BJ (cell line): ENCODE measurements at regions not wholly inside any gene's neighbourhood (a gene's known extent, or its start where the extent isn't known, plus 50 kb on each side); places are given as distances from the start of the nearest gene placed in this dataset.

Source experiments
- CTCF ChIA-PET: fragments of 350-600 bp; formaldehyde crosslinking; extraction: SDS; loops from one replicate; lab custom pipeline; 2021; ENCODE audit warnings: antibody characterized with exemption, inconsistent platforms; lab: Yijun Ruan, JAX
- POLR2A ChIA-PET: fragments of 300-600 bp; sonication (Branson Sonifier 250); formaldehyde crosslinking; extraction: SDS; loops from one replicate; lab custom pipeline; 2021; ENCODE audit warnings: antibody characterized with exemption; lab: Charles Lee
- DNase-seq: peaks from one replicate; pipeline ENCODE4 v3.0.0-alpha.2; 2011; ENCODE audit warnings: low read depth
- H3K27me3 ChIP-seq: 2 replicates; pipeline ENCODE4 v1.6.0; 2011; ENCODE audit warnings: low read length; ENCODE audit not compliant: control insufficient read depth, insufficient read depth
- H3K36me3 ChIP-seq: 2 replicates; pipeline ENCODE4 v1.5.1; 2011; ENCODE audit warnings: low read length; ENCODE audit not compliant: control insufficient read depth, insufficient read depth
- H3K4me3 ChIP-seq: 2 replicates; pipeline ENCODE4 v1.5.1; 2011; ENCODE audit warnings: low read depth, mild to moderate bottlenecking, control low read depth, low read length
- TF ChIP-seq, protein P1 (sequence below): IDR thresholded peaks from 2 replicates; pipeline ENCODE4 v1.5.1; 2011; ENCODE audit warnings: low read depth, mild to moderate bottlenecking, control low read depth, inconsistent platforms, low read length, moderate library complexity; ENCODE audit not compliant: insufficient read depth

DNA sequence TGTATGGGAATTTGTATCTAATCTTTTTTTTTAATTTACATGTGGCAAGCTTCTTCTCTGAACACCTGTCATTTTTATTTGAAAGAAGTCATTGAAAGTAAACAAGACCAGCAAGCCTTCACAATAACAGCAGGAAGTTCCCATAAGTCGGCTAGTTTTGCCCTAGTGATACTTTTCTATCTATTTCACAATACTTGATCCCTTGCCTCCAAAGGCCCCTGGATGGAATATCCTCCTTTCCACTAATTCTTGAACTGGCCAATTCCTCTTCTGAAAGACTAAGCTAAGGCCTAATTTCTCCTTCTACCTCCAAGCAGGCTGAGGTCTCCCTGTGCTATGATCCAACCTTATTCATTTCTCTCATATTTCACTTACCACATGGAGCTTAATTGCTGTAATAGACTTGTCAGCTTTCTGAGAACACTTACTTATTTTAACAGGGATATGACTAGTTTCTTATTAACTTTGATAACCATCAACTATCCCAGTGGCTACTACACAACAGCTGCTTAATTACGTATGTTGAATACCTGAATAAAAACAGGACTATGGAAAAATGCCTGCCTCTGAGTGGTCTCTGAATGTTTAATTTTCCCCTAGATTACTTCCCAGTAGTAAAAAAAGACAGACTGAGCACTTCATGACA, 194.2 kb downstream of the MAD2L1 start:
- no peak overlapping the region for H3K4me3 ChIP-seq
- CTCF ChIA-PET, result no interaction called here
- POLR2A ChIA-PET, result no interaction called here
- TF ChIP-seq, protein P1, sequence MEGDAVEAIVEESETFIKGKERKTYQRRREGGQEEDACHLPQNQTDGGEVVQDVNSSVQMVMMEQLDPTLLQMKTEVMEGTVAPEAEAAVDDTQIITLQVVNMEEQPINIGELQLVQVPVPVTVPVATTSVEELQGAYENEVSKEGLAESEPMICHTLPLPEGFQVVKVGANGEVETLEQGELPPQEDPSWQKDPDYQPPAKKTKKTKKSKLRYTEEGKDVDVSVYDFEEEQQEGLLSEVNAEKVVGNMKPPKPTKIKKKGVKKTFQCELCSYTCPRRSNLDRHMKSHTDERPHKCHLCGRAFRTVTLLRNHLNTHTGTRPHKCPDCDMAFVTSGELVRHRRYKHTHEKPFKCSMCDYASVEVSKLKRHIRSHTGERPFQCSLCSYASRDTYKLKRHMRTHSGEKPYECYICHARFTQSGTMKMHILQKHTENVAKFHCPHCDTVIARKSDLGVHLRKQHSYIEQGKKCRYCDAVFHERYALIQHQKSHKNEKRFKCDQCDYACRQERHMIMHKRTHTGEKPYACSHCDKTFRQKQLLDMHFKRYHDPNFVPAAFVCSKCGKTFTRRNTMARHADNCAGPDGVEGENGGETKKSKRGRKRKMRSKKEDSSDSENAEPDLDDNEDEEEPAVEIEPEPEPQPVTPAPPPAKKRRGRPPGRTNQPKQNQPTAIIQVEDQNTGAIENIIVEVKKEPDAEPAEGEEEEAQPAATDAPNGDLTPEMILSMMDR, result no peak
- no peaks in the 10 kb centered on the region; the same call in 1 of the 2 replicates for H3K27me3 ChIP-seq
- H3K36me3 ChIP-seq, result no peaks in the 10 kb centered on the region
- no peak for DNase-seq

DNA sequence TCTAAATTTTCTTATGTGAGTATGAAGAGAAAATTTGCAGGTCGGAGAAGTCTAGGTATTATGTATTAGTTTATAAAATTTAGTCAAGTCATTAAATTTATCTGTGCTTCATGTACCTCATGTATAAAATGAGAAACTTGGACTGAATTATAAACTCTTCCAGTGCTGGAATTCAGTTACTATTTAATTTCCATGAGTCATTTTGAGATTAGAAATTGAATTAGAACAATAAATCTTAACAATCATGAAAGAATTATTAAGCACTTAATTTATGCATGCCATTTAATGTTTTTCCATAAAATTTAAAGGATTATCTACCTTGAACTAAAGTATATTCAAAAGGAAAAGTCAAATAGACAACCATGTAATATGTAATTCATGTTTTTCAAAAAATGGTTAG, 195.8 kb downstream of the MAD2L1 start:
- TF ChIP-seq, protein P1, result no peak

DNA sequence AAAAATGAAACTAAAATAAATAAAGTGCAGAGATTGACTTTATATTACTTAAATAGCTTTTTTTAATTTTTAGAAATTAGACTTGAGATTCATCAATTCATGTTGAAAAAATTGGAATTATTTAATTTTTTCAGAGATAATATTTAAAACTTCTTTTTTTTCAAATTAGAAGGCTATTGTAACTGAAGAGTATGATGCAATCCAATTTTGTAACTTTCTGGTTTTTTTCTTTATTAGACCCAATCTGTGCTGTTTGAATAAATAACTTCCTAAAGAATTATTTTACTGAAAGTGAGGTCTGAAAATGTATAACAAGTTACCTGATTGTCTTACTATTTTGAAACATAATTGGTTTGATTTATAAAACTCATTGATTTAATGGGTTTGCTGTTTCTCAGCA, 200.9 kb downstream of the MAD2L1 start:
- Histone ChIP-seq H3K4me3 (no peak overlapping the region), H3K36me3 (no peaks in the 10 kb centered on the region), H3K27me3 (no peaks in the 10 kb centered on the region)
- POLR2A ChIA-PET, result no interaction called here
- no peak for DNase-seq
- TF ChIP-seq, protein P1, result no peak
- CTCF ChIA-PET, result no interaction called here

More for the DNA sequence above, 195.8 kb downstream of the MAD2L1 start:
- Histone ChIP-seq H3K36me3 (no peaks in the 10 kb centered on the region), H3K4me3 (no peak overlapping the region), H3K27me3 (no peaks in the 10 kb centered on the region; the same call in 1 of the 2 replicates)
- DNase-seq, result no peak
- ChIA-PET CTCF (no interaction called here), POLR2A (no interaction called here)

DNA sequence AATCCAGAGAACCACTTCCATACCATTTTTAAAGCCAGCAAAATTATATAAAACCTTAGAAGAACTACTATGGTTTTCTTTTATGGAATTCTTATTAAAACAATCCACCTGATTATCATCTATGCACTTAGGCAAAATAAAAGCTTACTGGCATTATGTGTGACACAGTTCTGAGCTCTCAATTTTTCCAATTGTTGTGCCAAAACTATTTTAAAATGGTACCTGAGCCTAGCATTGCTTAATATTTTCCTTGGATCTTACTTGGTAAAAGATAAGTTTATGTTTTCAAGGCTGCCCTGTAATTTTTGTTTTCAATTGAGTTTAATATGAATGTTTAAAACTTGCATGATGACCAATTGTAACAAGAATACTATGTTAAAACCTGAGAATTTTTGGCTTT, 201.3 kb downstream of the MAD2L1 start:
- Histone ChIP-seq H3K36me3 (no peaks in the 10 kb centered on the region), H3K4me3 (no peak overlapping the region), H3K27me3 (no peaks in the 10 kb centered on the region)
- DNase-seq, result no peak
- CTCF ChIA-PET, result interaction anchor here (0.7 kb wide), 1 partner anchor 243 kb away, joined by 3 read pairs; no protein-coding TSS in a partner anchor
- POLR2A ChIA-PET, result no interaction called here
- TF ChIP-seq, protein P1, result no peak

DNA sequence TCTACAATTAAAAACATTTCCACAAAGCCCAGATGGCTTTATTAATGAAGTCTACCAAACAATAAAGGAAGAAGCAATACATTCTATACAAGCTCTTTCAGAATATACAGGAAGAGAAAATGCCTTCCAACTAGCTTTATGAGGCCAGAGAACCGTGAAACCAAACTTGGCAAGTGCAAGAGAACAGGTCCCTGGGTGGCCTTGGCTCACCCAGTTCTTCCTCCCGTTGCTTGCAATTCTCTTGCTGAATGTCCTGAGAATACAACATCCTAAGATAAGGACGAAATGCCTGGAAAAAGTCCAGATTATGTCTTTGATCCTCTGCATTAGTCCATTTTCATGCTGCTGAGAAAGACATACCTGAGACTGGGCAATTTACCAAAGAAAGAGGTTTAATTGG, 204.9 kb downstream of the MAD2L1 start:
- ChIA-PET CTCF (no interaction called here), POLR2A (no interaction called here)
- TF ChIP-seq, protein P1, result no peak
- Histone ChIP-seq H3K4me3 (no peak overlapping the region), H3K36me3 (no peaks in the 10 kb centered on the region), H3K27me3 (no peaks in the 10 kb centered on the region)
- DNase-seq, result no peak
